HK-2 (cell line): ENCODE measurements at regions not wholly inside any gene's neighbourhood (a gene's known extent, or its start where the extent isn't known, plus 50 kb on each side); places are given as distances from the start of the nearest gene placed in this dataset.

ENCODE experiments used
- DNase-seq: peaks from one replicate; pipeline ENCODE4 v3.0.0-alpha.2; 2018; ENCODE audit not compliant: unreplicated experiment

- DNase-seq = no peak
Observed at GRCh38 chr4:104896660-104897645, 249.7 kb upstream of the TET2 start.

DNA sequence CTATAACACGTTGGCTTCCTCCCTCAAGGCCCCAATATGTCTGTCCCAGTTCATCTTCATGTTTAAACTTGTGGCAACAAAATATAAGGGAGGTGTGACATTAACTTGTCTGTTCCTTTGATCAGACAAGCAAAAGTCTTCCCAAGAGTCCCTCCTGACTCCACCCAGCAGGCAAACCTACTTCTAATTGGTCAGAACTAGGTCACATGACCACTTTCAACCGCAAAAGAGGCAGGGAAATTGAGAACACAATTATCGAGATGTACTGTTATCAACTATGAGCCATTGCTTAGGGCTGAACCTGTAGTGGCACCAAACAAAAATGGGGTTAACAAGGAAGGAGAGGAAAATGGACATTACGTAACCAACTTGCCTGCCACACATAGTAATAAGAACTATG, 246.8 kb upstream of the TET2 start:
- DNase-seq = no peak

DNA sequence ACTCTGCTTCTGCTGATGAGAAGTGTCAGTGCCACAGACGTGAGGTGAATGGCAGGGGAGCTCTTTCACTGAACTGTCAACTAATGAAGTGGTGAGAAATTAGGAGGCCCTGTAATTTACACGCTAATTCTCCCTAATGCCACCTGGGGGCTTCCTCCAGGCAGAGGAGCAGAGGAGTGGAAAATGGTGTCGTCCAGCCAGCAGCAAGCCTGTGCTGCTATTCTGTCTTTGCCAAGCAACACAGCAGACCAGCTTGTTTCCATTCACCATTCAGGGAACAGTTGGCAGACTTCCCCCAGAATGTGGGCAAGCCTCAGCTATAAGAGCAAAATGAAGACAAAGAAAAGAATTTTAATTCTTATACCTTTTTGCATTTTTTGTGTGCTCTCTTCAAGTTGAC, 245.2 kb upstream of the TET2 start:
- no peak for DNase-seq

- DNase-seq = no peak
Observed at GRCh38 chr4:104901961-104902605, 244.6 kb upstream of the TET2 start.

GRCh38 chr4:104905065-104905464, 241.6 kb upstream of the TET2 start:
- no peak for DNase-seq

DNA sequence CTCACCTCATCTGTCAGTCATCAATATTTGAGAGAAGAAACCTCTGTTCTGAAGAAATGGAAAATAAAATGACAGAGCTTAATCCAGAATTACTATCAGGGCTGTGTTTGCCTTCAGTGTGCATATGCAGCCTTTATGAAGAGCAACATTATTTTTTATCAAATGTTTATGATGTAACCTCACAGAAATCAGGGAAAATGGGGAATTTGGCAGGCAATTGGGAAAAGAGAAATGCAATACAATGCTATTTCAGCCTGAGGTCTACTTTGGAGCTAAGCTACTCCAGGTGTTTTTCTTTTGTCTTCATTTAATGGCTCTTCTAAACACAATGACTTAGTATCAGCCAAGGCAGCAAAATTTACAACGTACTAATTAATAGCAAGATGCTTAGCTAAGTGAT, 241.1 kb upstream of the TET2 start:
- no peak for DNase-seq

GRCh38 chr4:104906276-104906675, 240.4 kb upstream of the TET2 start:
- no peak for DNase-seq

- DNase-seq = no peak
Observed at GRCh38 chr4:104907074-104907649, 239.5 kb upstream of the TET2 start.

DNA sequence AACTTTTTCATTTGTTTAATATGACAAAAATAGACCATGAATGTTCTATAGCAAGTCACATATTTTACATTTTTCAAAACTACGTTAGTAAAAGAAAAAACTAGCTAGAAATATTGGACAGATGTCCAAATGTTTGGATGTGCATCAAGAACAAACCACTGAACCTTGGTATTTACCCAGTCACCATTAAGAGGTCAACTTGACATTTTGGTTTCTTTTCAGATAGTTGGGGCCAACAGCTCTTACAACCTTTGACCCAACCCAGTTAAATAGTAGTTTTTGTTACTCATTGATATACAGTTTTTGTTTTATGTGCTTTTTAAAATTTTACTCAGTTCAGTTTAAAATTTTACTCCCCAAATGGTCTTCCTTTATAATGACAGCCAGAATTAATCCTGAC, 238.7 kb upstream of the TET2 start:
- no peak for DNase-seq

- no peak for DNase-seq
Observed at GRCh38 chr4:104909376-104909775, 237.3 kb upstream of the TET2 start.

DNA sequence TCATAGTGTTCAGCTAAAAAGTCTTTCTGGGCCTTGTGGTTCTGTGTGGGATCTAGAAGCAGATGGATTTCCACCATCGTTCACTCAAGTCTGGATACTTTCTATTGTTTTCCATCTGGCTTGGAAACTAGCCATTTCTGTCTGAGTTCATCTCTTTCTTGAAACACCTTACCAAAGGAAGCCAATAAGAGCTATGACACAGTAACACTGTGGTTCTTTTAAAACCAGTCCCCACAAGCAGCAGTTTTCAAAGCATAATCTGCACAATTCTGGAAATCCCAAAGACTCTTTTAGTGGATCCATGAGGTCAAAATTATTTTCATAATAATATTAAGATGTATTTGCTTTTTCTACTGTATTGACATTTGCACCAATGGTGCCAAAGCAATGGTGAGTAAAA, 234.2 kb upstream of the TET2 start:
- no peak for DNase-seq

DNA sequence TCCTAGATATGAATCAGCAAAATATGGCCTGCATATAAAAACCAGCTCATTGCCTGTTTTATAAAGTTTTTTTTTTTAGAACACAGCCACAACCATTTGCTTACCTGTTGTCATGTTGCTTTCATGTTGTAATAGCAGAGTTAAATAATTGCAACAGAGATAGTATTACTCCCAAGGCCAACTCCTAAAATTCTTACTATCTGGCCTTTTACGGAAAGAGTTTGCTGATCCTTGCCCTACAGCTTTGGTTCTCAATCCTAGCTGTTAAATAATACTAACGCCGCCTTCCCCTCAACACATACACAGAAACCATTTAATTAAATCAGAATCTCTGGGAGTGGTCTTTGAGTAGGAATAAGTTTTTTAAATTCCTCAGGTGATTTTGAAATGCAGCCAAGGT, 231.3 kb upstream of the TET2 start:
- DNase-seq = no peak

DNA sequence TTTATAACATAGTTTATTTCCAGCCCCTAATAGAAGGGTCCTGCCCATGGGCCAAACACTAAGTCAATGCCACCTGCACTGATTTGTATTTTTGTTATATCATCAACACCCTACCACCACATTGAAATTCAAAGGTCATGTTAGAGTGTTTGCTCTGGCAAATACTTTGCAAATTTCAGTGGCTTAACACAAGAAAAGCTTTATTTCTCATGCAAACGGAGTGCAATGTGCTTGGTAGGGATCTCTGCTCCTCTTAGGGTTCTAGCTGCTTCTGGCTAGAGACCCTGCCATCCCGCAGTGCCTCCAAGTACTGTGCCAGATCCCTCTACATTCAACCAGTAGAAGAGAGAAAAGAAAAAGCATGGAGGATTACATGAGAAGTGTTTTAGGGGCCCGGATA, 230.8 kb upstream of the TET2 start:
- DNase-seq = no peak

GRCh38 chr4:104919406-104919805, 227.3 kb upstream of the TET2 start:
- DNase-seq = no peak

DNA sequence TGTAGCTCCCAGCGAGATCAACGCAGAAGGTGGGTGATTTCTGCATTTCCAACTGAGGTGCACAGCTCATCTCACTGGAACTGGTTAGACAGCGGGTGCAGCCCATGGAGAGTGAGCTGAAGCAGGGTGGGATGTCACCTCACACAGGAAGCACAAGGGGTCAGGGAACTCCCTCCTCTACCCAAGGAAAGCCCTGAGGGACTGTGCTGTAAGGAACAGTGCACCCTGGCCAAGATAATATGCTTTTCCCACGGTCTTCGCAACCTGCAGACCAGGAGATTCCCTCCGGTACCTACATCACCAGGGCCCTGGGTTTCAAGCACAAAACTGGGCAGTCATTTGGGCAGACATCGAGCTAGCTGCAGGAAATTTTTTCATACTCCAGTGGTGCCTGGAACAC, 216.4 kb upstream of the TET2 start:
- no peak for DNase-seq

GRCh38 chr4:104930745-104931736, 215.6 kb upstream of the TET2 start:
- DNase-seq = peak; percentile 18

DNA sequence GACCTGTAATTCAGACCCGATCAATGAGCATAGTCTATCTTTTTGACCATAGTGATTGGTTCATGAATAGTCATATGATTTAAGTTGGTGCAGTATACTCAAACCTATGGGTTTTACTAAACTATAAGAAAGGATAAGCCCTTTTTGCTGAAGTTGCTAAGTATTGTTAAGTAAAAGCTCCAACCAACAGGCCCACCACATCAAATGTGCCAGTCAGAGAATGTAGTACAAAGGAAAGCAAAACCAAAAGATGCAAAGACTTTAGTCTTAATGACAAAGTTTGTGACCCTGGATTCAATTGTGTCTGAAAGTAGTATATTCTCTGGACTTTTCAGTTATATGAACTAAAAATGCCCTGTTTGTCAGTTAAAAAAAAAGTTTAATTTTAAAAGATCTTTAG, 208.1 kb upstream of the TET2 start:
- DNase-seq = no peak

DNA sequence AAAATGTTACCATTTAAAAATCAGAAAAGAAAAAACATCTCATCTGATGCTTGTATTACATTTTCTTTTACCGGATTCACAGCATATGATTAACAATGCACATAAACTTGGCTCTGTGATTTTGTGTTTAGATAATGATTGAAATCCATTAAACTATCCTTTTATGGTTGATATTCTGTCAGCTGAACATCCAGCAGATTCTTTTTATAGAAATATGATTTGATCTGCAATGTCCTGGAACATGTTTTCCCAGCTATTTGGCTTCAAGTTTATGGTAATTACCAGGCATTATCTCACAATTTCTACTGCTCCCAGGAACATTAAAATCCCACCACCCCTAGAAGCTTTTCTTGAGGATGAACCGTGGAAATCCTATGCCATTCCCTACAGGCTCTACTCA, 205.7 kb upstream of the TET2 start:
- no peak for DNase-seq

DNA sequence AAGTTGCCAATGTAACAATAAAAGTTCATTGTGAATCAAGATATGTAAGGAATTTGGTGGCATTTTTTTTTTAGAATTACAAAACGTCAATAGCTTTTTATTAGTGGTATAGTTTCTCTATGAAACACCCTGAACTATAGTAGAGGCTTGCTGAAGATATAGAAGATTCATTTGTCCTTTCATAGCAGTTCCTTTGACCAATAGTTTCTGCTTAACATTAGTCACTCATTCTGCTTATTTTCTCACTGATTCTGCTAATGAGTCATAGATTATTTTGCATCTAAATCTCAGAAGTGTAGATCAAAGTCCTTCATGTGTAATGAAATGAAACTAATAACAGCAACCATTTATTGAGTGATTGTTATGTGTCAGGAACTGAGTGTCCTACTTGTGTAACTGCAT, 205.0 kb upstream of the TET2 start:
- no peak for DNase-seq

GRCh38 chr4:104942990-104943743, 203.5 kb upstream of the TET2 start:
- no peak for DNase-seq

- DNase-seq = no peak
Observed at GRCh38 chr4:104944596-104944995, 202.1 kb upstream of the TET2 start.
